Activated CD8-positive, alpha-beta T cell treated with anti-CD3 and anti-CD28 coated beads for 36 hours (primary cell): ENCODE measurements at regions not wholly inside any gene's neighbourhood (a gene's known extent, or its start where the extent isn't known, plus 50 kb on each side); places are given as distances from the start of the nearest gene placed in this dataset.
A peak's percentile ranks its signal among the peaks of the same experiment; 100 is the strongest.

Experiments used
- ATAC-seq: fragments of 200-7000 bp; cut with Tn5 transposase; one replicate; pipeline ENCODE4 v1.10.0; 2021; ENCODE audit warnings: mild to moderate bottlenecking, moderate library complexity
- CTCF ChIA-PET: fragments of 350-600 bp; sonication (Branson Sonifier 250); formaldehyde crosslinking; loops from one replicate; lab custom pipeline; 2021; ENCODE audit warnings: antibody characterized with exemption; lab: Charles Lee
- POLR2A ChIA-PET: fragments of 350-600 bp; sonication (Branson Sonifier 250); formaldehyde crosslinking; loops from one replicate; lab custom pipeline; 2021; ENCODE audit warnings: antibody characterized with exemption; lab: Charles Lee
- DNase-seq: peaks from one replicate; pipeline ENCODE4 v3.0.0-alpha.2; 2020
- H3K27ac Mint-ChIP-seq: one replicate; pipeline ENCODE4 v1.8.0; 2021; ENCODE audit warnings: mild to moderate bottlenecking, mixed read lengths
- H3K27me3 Mint-ChIP-seq: one replicate; pipeline ENCODE4 v1.8.0; 2021; ENCODE audit warnings: mixed read lengths
- H3K36me3 Mint-ChIP-seq: one replicate; pipeline ENCODE4 v1.8.0; 2021; ENCODE audit warnings: low read depth, mixed read lengths
- H3K4me1 Mint-ChIP-seq: one replicate; pipeline ENCODE4 v1.8.0; 2021; ENCODE audit warnings: low read depth, mixed read lengths
- H3K4me3 Mint-ChIP-seq: one replicate; pipeline ENCODE4 v1.8.0; 2021; ENCODE audit warnings: mild to moderate bottlenecking, moderate library complexity, mixed read lengths
- H3K9me3 Mint-ChIP-seq: one replicate; pipeline ENCODE4 v1.8.0; 2021; ENCODE audit warnings: mixed read lengths
- CTCF ChIP-seq: fragments of 200-600 bp; IDR thresholded peaks from one replicate; pipeline ENCODE4 v1.8.0; 2022; ENCODE audit warnings: antibody characterized with exemption, mild to moderate bottlenecking
- intact Hi-C: fragments of 100-400 bp; cut with micrococcal nuclease; formaldehyde crosslinking; loops from one replicate; pipeline ENCODE4 v1.10.0; 2022

- Mint-ChIP-seq H3K9me3 (peaks cover 9% of the 10 kb centered on the region), H3K4me3 (no peak overlapping the region), H3K27ac (no peak overlapping the region), H3K4me1 (no peaks in the 10 kb centered on the region), H3K36me3 (no peaks in the 10 kb centered on the region), H3K27me3 (no peaks in the 10 kb centered on the region)
- ATAC-seq (no peak), DNase-seq (no peak)
- ChIA-PET POLR2A (no interaction called here), CTCF (no interaction called here)
- intact Hi-C loops, result no loop called here
- TF ChIP-seq CTCF, result no peak
Observed at GRCh38 chr3:63064209-63064755, 189.1 kb upstream of the CADPS start.

- Mint-ChIP-seq H3K36me3 (no peaks in the 10 kb centered on the region), H3K4me1 (no peaks in the 10 kb centered on the region), H3K9me3 (peaks cover 9% of the 10 kb centered on the region), H3K27me3 (no peaks in the 10 kb centered on the region), H3K4me3 (no peak overlapping the region), H3K27ac (no peak overlapping the region)
- DNase-seq (peak; percentile 12), ATAC-seq (no peak)
- TF ChIP-seq CTCF, result no peak
- intact Hi-C loops, result no loop called here
- POLR2A ChIA-PET, result interaction anchor here (0.6 kb wide), 1 partner anchor 320 kb away, joined by 3 read pairs; no protein-coding TSS in a partner anchor
- CTCF ChIA-PET, result no interaction called here
Observed at GRCh38 chr3:63067999-63068645, 192.9 kb upstream of the CADPS start.

- no peak for TF ChIP-seq CTCF
- Mint-ChIP-seq H3K27me3 (no peaks in the 10 kb centered on the region), H3K4me1 (no peaks in the 10 kb centered on the region), H3K4me3 (no peak overlapping the region), H3K36me3 (no peaks in the 10 kb centered on the region), H3K9me3 (peaks cover 12% of the 10 kb centered on the region), H3K27ac (no peak overlapping the region)
- ATAC-seq, result no peak
- ChIA-PET POLR2A (no interaction called here), CTCF (no interaction called here)
- DNase-seq, result no peak
- intact Hi-C loops, result no loop called here
Observed at GRCh38 chr3:63069806-63070475, 194.7 kb upstream of the CADPS start.

DNA sequence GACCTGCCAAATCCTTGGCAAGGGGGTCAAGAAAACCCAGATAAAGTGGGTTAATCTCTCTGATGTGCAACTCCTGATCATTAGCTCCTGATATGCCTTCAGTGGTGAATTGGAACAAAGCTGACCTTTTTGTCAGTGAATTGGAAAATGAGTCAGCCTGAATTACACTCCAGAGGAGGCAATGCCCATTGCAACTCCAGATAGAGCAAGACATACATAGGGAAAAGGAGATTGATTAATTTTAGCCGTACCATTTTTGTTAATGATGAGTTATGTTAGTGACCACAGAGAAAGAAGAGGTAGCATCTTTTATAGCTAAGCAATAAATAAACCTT is 195.2 kb upstream of the CADPS start:
- DNase-seq, result no peak
- H3K36me3 Mint-ChIP-seq, result no peaks in the 10 kb centered on the region
- H3K27me3 Mint-ChIP-seq, result no peaks in the 10 kb centered on the region
- H3K4me3 Mint-ChIP-seq, result no peak overlapping the region
- no peak for ATAC-seq
- no peak overlapping the region for H3K27ac Mint-ChIP-seq
- H3K4me1 Mint-ChIP-seq, result no peaks in the 10 kb centered on the region
- ChIA-PET POLR2A (no interaction called here), CTCF (no interaction called here)
- intact Hi-C loops, result no loop called here
- no peak for TF ChIP-seq CTCF
- peaks cover 12% of the 10 kb centered on the region for H3K9me3 Mint-ChIP-seq

DNA sequence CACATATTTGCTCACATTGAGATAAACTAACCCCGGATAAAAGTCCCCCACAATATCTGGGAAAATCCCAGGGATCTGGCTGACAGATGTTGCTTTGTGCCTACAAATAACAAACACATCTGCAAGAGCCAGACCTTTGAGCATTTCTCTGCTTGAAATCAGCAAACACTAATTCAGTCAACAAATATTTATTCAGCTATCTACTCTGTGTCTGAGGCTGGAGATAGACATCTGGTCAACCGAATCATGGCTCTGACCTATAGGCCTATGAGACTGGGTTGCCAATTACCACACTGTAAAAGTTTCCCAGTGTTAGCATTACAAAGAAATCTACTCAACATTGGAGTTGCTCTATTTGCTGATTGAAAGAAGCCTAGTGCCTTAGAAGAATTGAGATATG is 201.1 kb upstream of the CADPS start:
- Mint-ChIP-seq H3K4me3 (no peak overlapping the region), H3K27ac (no peak overlapping the region)
- POLR2A ChIA-PET, result no interaction called here

More for the DNA sequence above, 201.1 kb upstream of the CADPS start:
- TF ChIP-seq CTCF, result no peak
- Mint-ChIP-seq H3K27me3 (no peaks in the 10 kb centered on the region), H3K4me1 (no peaks in the 10 kb centered on the region), H3K9me3 (peaks cover 6% of the 10 kb centered on the region), H3K36me3 (no peaks in the 10 kb centered on the region)
- CTCF ChIA-PET, result no interaction called here
- intact Hi-C loops, result no loop called here
- ATAC-seq (no peak), DNase-seq (no peak)
